GM12878 (cell line): ENCODE measurements at regions not wholly inside any gene's neighbourhood (a gene's known extent, or its start where the extent isn't known, plus 50 kb on each side); places are given as distances from the start of the nearest gene placed in this dataset.

Source experiments
- ATAC-seq: fragments of 200-7000 bp; cut with Tn5 transposase; 3 replicates; pipeline ENCODE4 v1.9.1; 2020; ENCODE audit warnings: mild to moderate bottlenecking, moderate library complexity
- BruUV-seq: library from RNA; stranded (reverse); fragments of 400-500 nt; replicated peaks from 2 replicates; lab custom pipeline; 2021; lab: Mats Ljungman, UMichigan
- CTCF ChIA-PET: fragments of 300-600 bp; sonication (Branson Sonifier 250); formaldehyde crosslinking; extraction: SDS; loops from one replicate; lab custom pipeline; 2021; ENCODE audit warnings: inconsistent platforms; lab: Yijun Ruan, JAX
- POLR2A ChIA-PET: fragments of 350-600 bp; formaldehyde crosslinking; extraction: SDS; loops from one replicate; lab custom pipeline; 2021; ENCODE audit warnings: inconsistent platforms; lab: Charles Lee
- RAD21 ChIA-PET: fragments of 300-600 bp; sonication (Branson Sonifier 250); formaldehyde crosslinking; loops from one replicate; lab custom pipeline; 2023; ENCODE audit warnings: antibody characterized with exemption; ENCODE audit not compliant: unreplicated experiment; lab: Charles Lee
- SMC1A ChIA-PET: fragments of 300-600 bp; sonication (Branson Sonifier 250); formaldehyde crosslinking; loops from one replicate; lab custom pipeline; 2023; ENCODE audit not compliant: unreplicated experiment, uncharacterized antibody; lab: Charles Lee
- DNase-seq: peaks from one replicate; pipeline ENCODE4 v3.0.0-alpha.2; 2011; ENCODE audit warnings: low read depth, low spot score
- FAIRE-seq: peaks from 3 replicates; lab custom pipeline; 2011; peaks lifted over from hg19 to GRCh38; lab: Jason Lieb, UNC
- H2AFZ ChIP-seq: 2 replicates; pipeline ENCODE4 v1.6.0; 2011; ENCODE audit warnings: low read depth, low read length, control low read depth; ENCODE audit not compliant: control insufficient read depth
- H3K27ac ChIP-seq: 2 replicates; pipeline ENCODE4 v1.5.1; 2011; ENCODE audit warnings: control low read depth; ENCODE audit not compliant: control insufficient read depth, insufficient read depth
- H3K27me3 ChIP-seq, 2 experiments: replicated peaks in 1 of 2; 2 replicates each; pipeline versions ENCODE4 v1.6.0 to v1.6.1; 2011; ENCODE audit warnings: low read length in 1 of 2; ENCODE audit not compliant: control insufficient read depth in 2 of 2, insufficient read depth in 2 of 2
- H3K36me3 ChIP-seq, 2 experiments: 2 replicates each; pipeline ENCODE4 v1.5.1; 2011; ENCODE audit warnings: low read length in 1 of 2; ENCODE audit not compliant: control insufficient read depth in 2 of 2, insufficient read depth in 2 of 2
- H3K4me1 ChIP-seq: 2 replicates; pipeline ENCODE4 v1.6.1; 2011; ENCODE audit warnings: mild to moderate bottlenecking, low read length, moderate library complexity, mixed read lengths; ENCODE audit not compliant: control insufficient read depth, insufficient read depth
- H3K4me2 ChIP-seq: 2 replicates; pipeline ENCODE4 v1.6.0; 2011; ENCODE audit warnings: control low read depth; ENCODE audit not compliant: control insufficient read depth, insufficient read depth
- H3K4me3 ChIP-seq: fragments of 200-600 bp; sonication (generic); 2 replicates; pipeline ENCODE4 v1.5.1; 2016
- H3K79me2 ChIP-seq: 2 replicates; pipeline ENCODE4 v1.6.0; 2011; ENCODE audit warnings: low read length; ENCODE audit not compliant: control insufficient read depth, insufficient read depth
- H3K9ac ChIP-seq: 2 replicates; pipeline ENCODE4 v1.8.0; 2011; ENCODE audit warnings: low read length, control low read depth, mixed read lengths; ENCODE audit not compliant: control insufficient read depth, insufficient read depth
- H3K9me3 ChIP-seq: replicated peaks from 3 replicates; pipeline ENCODE4 v1.5.1; 2011; ENCODE audit warnings: mild to moderate bottlenecking, low read length; ENCODE audit not compliant: control insufficient read depth, insufficient read depth
- H4K20me1 ChIP-seq: 2 replicates; pipeline ENCODE4 v1.6.0; 2011; ENCODE audit not compliant: control insufficient read depth, insufficient read depth
- ATF7 ChIP-seq: fragments of 450-650 bp; IDR thresholded peaks from 2 replicates; pipeline ENCODE4 v1.6.1; 2016; ENCODE audit warnings: low read depth, mild to moderate bottlenecking
- BRCA1 ChIP-seq: IDR thresholded peaks from 2 replicates; pipeline ENCODE4 v1.6.1; 2011; ENCODE audit warnings: low read depth, low read length, improper control_type of control experiment
- CHD2 ChIP-seq: IDR thresholded peaks from 2 replicates; pipeline ENCODE4 v1.6.1; 2011; ENCODE audit warnings: low read depth, low read length, improper control_type of control experiment, borderline replicate concordance
- CHD4 ChIP-seq: fragments of 200-600 bp; sonication (generic); IDR thresholded peaks from 2 replicates; pipeline ENCODE4 v1.6.1; 2016; ENCODE audit warnings: mild to moderate bottlenecking
- CREB1 ChIP-seq: IDR thresholded peaks from 2 replicates; pipeline ENCODE4 v1.6.1; 2012; ENCODE audit warnings: low read depth, mild to moderate bottlenecking, inconsistent platforms
- E4F1 ChIP-seq: fragments of 450-650 bp; IDR thresholded peaks from 2 replicates; pipeline ENCODE4 v1.6.1; 2018; ENCODE audit warnings: borderline replicate concordance, mild to moderate bottlenecking; ENCODE audit not compliant: partially characterized antibody
- EGR1 ChIP-seq, 2 experiments: IDR thresholded peaks; 1 replicate in 1 of 2; 2 replicates in 1 of 2; pipeline ENCODE4 v1.6.1; 2011 to 2012; ENCODE audit warnings: low read depth in 2 of 2, low read length in 2 of 2, borderline replicate concordance in 1 of 2, mild to moderate bottlenecking in 1 of 2, moderate library complexity in 1 of 2
- KLF5 ChIP-seq: fragments of 450-650 bp; IDR thresholded peaks from 2 replicates; pipeline ENCODE4 v1.6.1; 2014; ENCODE audit warnings: mild to moderate bottlenecking; ENCODE audit not compliant: partially characterized antibody
- MAX ChIP-seq: IDR thresholded peaks from 2 replicates; pipeline ENCODE4 v1.6.1; 2012; ENCODE audit warnings: low read depth, low read length, improper control_type of control experiment
- MEF2A ChIP-seq: IDR thresholded peaks from 2 replicates; pipeline ENCODE4 v1.6.1; 2011; ENCODE audit warnings: low read depth, mild to moderate bottlenecking, low read length, moderate library complexity; ENCODE audit not compliant: insufficient read depth
- NR2F1 ChIP-seq: fragments of 450-650 bp; conservative IDR thresholded peaks from 2 replicates; pipeline ENCODE4 v1.6.1; 2017; ENCODE audit warnings: mild to moderate bottlenecking
- POU2F2 ChIP-seq: IDR thresholded peaks from 3 replicates; pipeline ENCODE4 v1.6.1; 2011; ENCODE audit warnings: low read depth, mild to moderate bottlenecking, low read length, borderline replicate concordance
- RCOR1 ChIP-seq: conservative IDR thresholded peaks from 2 replicates; pipeline ENCODE4 v1.6.1; 2012; ENCODE audit warnings: low read depth, low read length, improper control_type of control experiment
- RELA ChIP-seq: fragments of 450-650 bp; IDR thresholded peaks from 2 replicates; pipeline ENCODE4 v1.8.0; 2014; ENCODE audit warnings: borderline replicate concordance; ENCODE audit not compliant: partially characterized antibody
- SIN3A ChIP-seq: IDR thresholded peaks from 2 replicates; pipeline ENCODE4 v1.6.1; 2012; ENCODE audit warnings: low read depth, low read length, improper control_type of control experiment
- STAT3 ChIP-seq: IDR thresholded peaks from 2 replicates; pipeline ENCODE4 v1.6.1; 2011; ENCODE audit warnings: low read depth, low read length, improper control_type of control experiment
- SUZ12 ChIP-seq: fragments of 200-600 bp; sonication (generic); IDR thresholded peaks from one replicate; pipeline ENCODE4 v1.6.1; 2018; ENCODE audit warnings: antibody characterized with exemption, mild to moderate bottlenecking; ENCODE audit not compliant: unreplicated experiment
- TCF7 ChIP-seq: IDR thresholded peaks from 2 replicates; pipeline ENCODE4 v1.6.1; 2014; ENCODE audit warnings: antibody characterized with exemption, borderline replicate concordance
- YY1 ChIP-seq: IDR thresholded peaks from 2 replicates; pipeline ENCODE4 v1.6.1; 2011; ENCODE audit warnings: low read depth, mild to moderate bottlenecking, low read length
- ZBTB4 ChIP-seq: fragments of 450-650 bp; formaldehyde crosslinking; IDR thresholded peaks from 2 replicates; pipeline ENCODE4 v1.4.0; 2022; ENCODE audit warnings: mild to moderate bottlenecking, moderate library complexity
- ZNF274 ChIP-seq: IDR thresholded peaks from one replicate; pipeline ENCODE4 v1.8.0; 2011; ENCODE audit not compliant: insufficient read length, insufficient read depth
- WGBS: methylation state at CpG from one replicate; pipeline ENCODE4 v1.1.6; 2016; ENCODE audit warnings: low lambda C conversion rate; ENCODE audit not compliant: insufficient replicate concordance, insufficient coverage; ENCODE audit errors: missing lambda C conversion rate; 5-methylcytosine and 5-hydroxymethylcytosine counted together
- in situ Hi-C: fragments of 300-500 bp; cut with MboI; formaldehyde crosslinking; loops from 9 replicates; pipeline ENCODE4 v1.14.3; 2018; ENCODE audit warnings: mixed read lengths
- intact Hi-C: fragments of 100-400 bp; cut with micrococcal nuclease; formaldehyde crosslinking; loops from one replicate; pipeline ENCODE4 v1.14.2; 2022; ENCODE audit not compliant: unreplicated experiment

DNA sequence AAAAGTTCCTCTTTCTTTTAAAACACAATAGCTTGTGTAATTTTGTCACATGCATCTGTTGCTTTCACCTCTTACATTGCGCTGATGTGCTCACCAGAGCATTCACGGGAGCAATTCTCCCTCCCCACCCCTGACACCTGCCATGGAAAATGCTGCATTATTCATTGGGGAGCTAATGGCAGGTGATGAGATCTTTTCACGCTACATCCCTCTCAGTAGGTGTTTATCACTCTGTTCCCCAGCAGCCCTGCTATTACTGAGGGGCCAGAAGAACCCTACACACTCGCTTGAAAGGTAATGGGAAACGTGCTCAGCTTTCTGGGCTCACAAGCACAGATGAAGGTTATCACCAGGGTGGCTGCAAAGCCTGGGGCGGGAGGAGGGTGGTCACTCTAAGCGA is 398.0 kb downstream of the PSAT1 start (continued):
- TF ChIP-seq EGR1 (IDR thresholded peaks at IDR 0.05; ENCODE audit: borderline replicate concordance in 1 of 2, low read depth in 2 of 2, low read length in 2 of 2) (no peak), RELA (no peak), MAX (no peak)

GRCh38 chr9:78695519-78695918 is 398.6 kb downstream of the PSAT1 start:
- Histone ChIP-seq H3K4me2 (no peak overlapping the region), H3K4me3 (no peak overlapping the region), H3K79me2 (no peaks in the 10 kb centered on the region), H3K4me1 (no peaks in the 10 kb centered on the region), H3K36me3 (no peaks in the 10 kb centered on the region), H3K27me3 (no peaks in the 10 kb centered on the region), H2AFZ (no peak overlapping the region), H3K9ac (no peak overlapping the region), H3K9me3 (no peaks in the 10 kb centered on the region), H4K20me1 (no peaks in the 10 kb centered on the region), H3K27ac (no peak overlapping the region)
- ChIA-PET POLR2A (no interaction called here), CTCF (no interaction called here), SMC1A (interaction anchor here (0.6 kb wide), 1 partner anchor 367 kb away, joined by 3 read pairs; no protein-coding TSS in a partner anchor), RAD21 (no interaction called here)
- DNase-seq (no peak), FAIRE-seq (no peak), ATAC-seq (no peak)
- in situ Hi-C loops (no loop called here), intact Hi-C loops (no loop called here)
- BruUV-seq: no TSS peak
- WGBS: 6% methylated on average over 5 of the region's 5 CpGs
- no peak for TF ChIP-seq STAT3
- TF ChIP-seq BRCA1: no peak
- no peak for TF ChIP-seq E4F1
- TF ChIP-seq CREB1: no peak
- no peak for TF ChIP-seq RCOR1
- TF ChIP-seq TCF7: no peak
- TF ChIP-seq MEF2A: no peak
- TF ChIP-seq YY1: no peak
- no peak for TF ChIP-seq NR2F1
- TF ChIP-seq KLF5: no peak
- no peak for TF ChIP-seq ZBTB4 (CRISPR knock-in tag)
- no peak for TF ChIP-seq POU2F2
- no peak for TF ChIP-seq ATF7
- no peak for TF ChIP-seq ZNF274
- no peak for TF ChIP-seq CHD4
- TF ChIP-seq SIN3A: no peak
- no peak for TF ChIP-seq CHD2
- TF ChIP-seq SUZ12: no peak
